NT2/D1 (cell line): ENCODE measurements at regions not wholly inside any gene's neighbourhood (a gene's known extent, or its start where the extent isn't known, plus 50 kb on each side); places are given as distances from the start of the nearest gene placed in this dataset.

Experiments
- SUZ12 ChIP-seq: IDR thresholded peaks from 2 replicates; pipeline ENCODE4 v1.6.1; 2011; ENCODE audit not compliant: insufficient read length, insufficient read depth; ENCODE audit errors: extremely low read depth
- YY1 ChIP-seq: IDR thresholded peaks from 2 replicates; pipeline ENCODE4 v1.6.1; 2011; ENCODE audit not compliant: insufficient read length, insufficient read depth
- ZNF274 ChIP-seq: IDR thresholded peaks from 2 replicates; pipeline ENCODE4 v1.6.1; 2011; ENCODE audit warnings: mild to moderate bottlenecking, low read depth, low read length

DNA sequence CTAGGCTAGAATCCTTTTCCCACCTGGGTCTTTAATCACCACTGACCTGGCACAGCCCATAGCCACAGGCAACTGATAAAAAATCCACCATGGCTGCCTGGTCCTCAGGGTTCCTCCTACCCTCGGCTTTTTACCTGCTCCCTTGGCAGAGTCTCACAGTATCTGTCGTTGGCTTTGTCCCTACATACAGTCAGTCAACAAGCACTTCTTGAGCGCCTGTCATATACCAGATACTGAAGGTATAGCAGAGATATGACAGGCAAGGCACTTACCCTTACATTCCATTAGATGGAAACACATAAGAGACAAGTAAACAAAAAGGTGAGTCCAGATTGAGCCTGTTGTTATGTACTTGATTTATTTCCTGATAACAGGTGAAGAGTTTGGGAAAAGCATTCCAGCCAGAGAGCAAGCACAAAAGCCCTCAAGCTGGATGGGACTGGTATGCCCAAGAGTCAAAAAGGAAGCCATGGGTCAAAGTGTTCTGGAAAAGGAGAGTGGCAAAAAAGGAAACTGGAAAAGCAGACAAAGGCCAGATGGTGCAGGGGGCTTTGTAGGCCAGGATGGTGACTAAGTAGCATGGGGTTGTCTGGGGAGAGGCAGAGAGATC lies 247.0 kb downstream of the CHD9NB start:
- TF ChIP-seq YY1, result no peak
- no peak for TF ChIP-seq ZNF274
- no peak for TF ChIP-seq SUZ12
